Prostate gland (tissue), 2 donors: ENCODE measurements at regions not wholly inside any gene's neighbourhood (a gene's known extent, or its start where the extent isn't known, plus 50 kb on each side); places are given as distances from the start of the nearest gene placed in this dataset.

Source experiments
- DNase-seq: peaks from one replicate; pipeline ENCODE4 v3.0.0-alpha.2; 2019; ENCODE audit warnings: low spot score
- H3K27ac ChIP-seq, 2 donors: fragments of 200-600 bp; sonication (generic); 2 replicates each; pipeline ENCODE4 v1.5.1; 2017 to 2019
- H3K27me3 ChIP-seq: fragments of 200-600 bp; sonication (generic); replicated peaks from 2 replicates; pipeline ENCODE4 v1.5.1; 2019; ENCODE audit not compliant: insufficient read depth
- H3K36me3 ChIP-seq, 2 donors: fragments of 200-600 bp; sonication (generic); 1 replicate in 1 of 2; 2 replicates in 1 of 2; pipeline versions ENCODE4 v1.5.1 to v1.8.1; 2017 to 2019
- H3K4me1 ChIP-seq: fragments of 200-600 bp; sonication (generic); replicated peaks from 2 replicates; pipeline ENCODE4 v1.5.1; 2019
- H3K4me3 ChIP-seq, 2 donors: fragments of 200-600 bp; sonication (generic); 2 replicates each; pipeline ENCODE4 v1.5.1; 2017 to 2019
- H3K9me3 ChIP-seq: fragments of 200-600 bp; sonication (generic); 2 replicates; pipeline ENCODE4 v1.5.1; 2017
- CTCF ChIP-seq, 4 experiments: fragments of 200-600 bp in 2 of 4; fragments of 450-650 bp in 2 of 4; sonication (generic) in 2 of 4; IDR thresholded peaks; 1 replicate in 3 of 4; 2 replicates in 1 of 4; pipeline ENCODE4 v1.5.1; 2016 to 2019; ENCODE audit warnings: antibody characterized with exemption in 4 of 4, mild to moderate bottlenecking in 2 of 4, moderate library complexity in 2 of 4
- POLR2A ChIP-seq: fragments of 450-650 bp; IDR thresholded peaks from one replicate; pipeline ENCODE4 v1.6.1; 2016; ENCODE audit warnings: antibody characterized with exemption, mild to moderate bottlenecking
- POLR2AphosphoS5 ChIP-seq: sonication (generic); formaldehyde crosslinking; IDR thresholded peaks from one replicate; pipeline ENCODE4 v1.6.1; 2017; ENCODE audit warnings: antibody characterized with exemption
- WGBS: methylation state at CpG from one replicate; pipeline ENCODE4 v1.1.5; 2018; 5-methylcytosine and 5-hydroxymethylcytosine counted together
- intact Hi-C: fragments of 100-400 bp; cut with DNase I; formaldehyde crosslinking; loops from one replicate; pipeline ENCODE4 v1.14.2; 2022

GRCh38 chr14:22468830-22469229 is 120.2 kb downstream of the DAD1 start:
- intact Hi-C loops: no loop called here

GRCh38 chr14:22466491-22466890 is 122.5 kb downstream of the DAD1 start:
- TF ChIP-seq POLR2A (no peak), POLR2AphosphoS5 (no peak), CTCF (IDR thresholded peaks at IDR 0.05) (no peak)
- no peaks in the 10 kb centered on the region for H3K4me1 ChIP-seq
- no peak for DNase-seq
- no peak overlapping the region for H3K4me3 ChIP-seq
- H3K27ac ChIP-seq: no peak overlapping the region
- no peaks in the 10 kb centered on the region for H3K9me3 ChIP-seq
- 90% methylated on average over 4 of the region's 4 CpGs for WGBS
- intact Hi-C loops: no loop called here
- no peaks in the 10 kb centered on the region for H3K36me3 ChIP-seq
- no peaks in the 10 kb centered on the region for H3K27me3 ChIP-seq

More at GRCh38 chr14:22468830-22469229, 120.2 kb downstream of the DAD1 start:
- H3K27ac ChIP-seq: no peak overlapping the region
- no peaks in the 10 kb centered on the region for H3K4me1 ChIP-seq
- no peaks in the 10 kb centered on the region for H3K36me3 ChIP-seq
- no peaks in the 10 kb centered on the region for H3K27me3 ChIP-seq
- TF ChIP-seq POLR2AphosphoS5 (no peak), CTCF (IDR thresholded peaks at IDR 0.05) (no peak), POLR2A (no peak)
- no peak overlapping the region for H3K4me3 ChIP-seq
- DNase-seq: no peak
- WGBS: 76% methylated on average over 2 of the region's 2 CpGs
- H3K9me3 ChIP-seq: no peaks in the 10 kb centered on the region

- H3K27ac ChIP-seq: no peak overlapping the region
- no peak for DNase-seq
- no peaks in the 10 kb centered on the region for H3K9me3 ChIP-seq
- no peaks in the 10 kb centered on the region for H3K4me1 ChIP-seq
- 73% methylated on average over 2 of the region's 2 CpGs for WGBS
- H3K4me3 ChIP-seq: no peak overlapping the region
- H3K27me3 ChIP-seq: no peaks in the 10 kb centered on the region
- intact Hi-C loops: no loop called here
- TF ChIP-seq CTCF (IDR thresholded peaks at IDR 0.05) (no peak), POLR2A (no peak), POLR2AphosphoS5 (no peak)
- H3K36me3 ChIP-seq: no peaks in the 10 kb centered on the region
Measured at GRCh38 chr14:22465201-22465840, 123.7 kb downstream of the DAD1 start.

GRCh38 chr14:22464422-22465142 is 124.4 kb downstream of the DAD1 start:
- 92% methylated on average over 4 of the region's 4 CpGs for WGBS
- H3K4me1 ChIP-seq: no peaks in the 10 kb centered on the region
- TF ChIP-seq POLR2AphosphoS5 (no peak), CTCF (IDR thresholded peaks at IDR 0.05) (no peak), POLR2A (no peak)
- H3K27me3 ChIP-seq: no peaks in the 10 kb centered on the region
- DNase-seq: no peak
- intact Hi-C loops: no loop called here
- H3K9me3 ChIP-seq: no peaks in the 10 kb centered on the region
- no peak overlapping the region for H3K27ac ChIP-seq
- H3K36me3 ChIP-seq: no peaks in the 10 kb centered on the region
- no peak overlapping the region for H3K4me3 ChIP-seq

GRCh38 chr14:22463763-22464173 is 125.3 kb downstream of the DAD1 start:
- H3K36me3 ChIP-seq: no peaks in the 10 kb centered on the region
- H3K27ac ChIP-seq: no peak overlapping the region
- no peak overlapping the region for H3K4me3 ChIP-seq
- no peaks in the 10 kb centered on the region for H3K4me1 ChIP-seq
- intact Hi-C loops: no loop called here
- H3K27me3 ChIP-seq: no peaks in the 10 kb centered on the region
- no peaks in the 10 kb centered on the region for H3K9me3 ChIP-seq
- WGBS: 77% methylated on average over 4 of the region's 4 CpGs
- DNase-seq: no peak
- TF ChIP-seq POLR2AphosphoS5 (no peak), POLR2A (no peak), CTCF (IDR thresholded peaks at IDR 0.05) (no peak)
